Effector memory CD8-positive, alpha-beta T cell (primary cell): ENCODE measurements at regions not wholly inside any gene's neighbourhood (a gene's known extent, or its start where the extent isn't known, plus 50 kb on each side); places are given as distances from the start of the nearest gene placed in this dataset.

Experiments used
- ATAC-seq: fragments of 150-1000 bp; cut with Tn5 transposase; replicated peaks from 2 replicates; pipeline ENCODE4 v1.10.0; 2021; ENCODE audit warnings: mild to moderate bottlenecking, moderate library complexity
- DNase-seq, 3 experiments: peaks; one replicate each; pipeline ENCODE4 v3.0.0; 2021
- H3K27ac Mint-ChIP-seq, 2 donors: one replicate each; pipeline ENCODE4 v1.8.0; 2022; ENCODE audit warnings: mild to moderate bottlenecking in 2 of 2, mixed read lengths in 2 of 2, moderate library complexity in 2 of 2
- H3K27me3 Mint-ChIP-seq, 2 donors: one replicate each; pipeline ENCODE4 v1.8.0; 2022; ENCODE audit warnings: mixed read lengths in 2 of 2
- H3K36me3 Mint-ChIP-seq: one replicate; pipeline ENCODE4 v1.8.0; 2022; ENCODE audit warnings: mild to moderate bottlenecking, moderate library complexity, mixed read lengths; ENCODE audit not compliant: insufficient read depth
- H3K4me1 Mint-ChIP-seq, 2 donors: one replicate each; pipeline ENCODE4 v1.8.0; 2022; ENCODE audit warnings: low read depth in 2 of 2, mixed read lengths in 2 of 2
- H3K4me3 Mint-ChIP-seq, 2 donors: one replicate each; pipeline ENCODE4 v1.8.0; 2022; ENCODE audit warnings: mild to moderate bottlenecking in 2 of 2, mixed read lengths in 2 of 2, moderate library complexity in 2 of 2
- H3K9me3 Mint-ChIP-seq, 2 donors: one replicate each; pipeline ENCODE4 v1.8.0; 2022; ENCODE audit warnings: mixed read lengths in 2 of 2

DNA sequence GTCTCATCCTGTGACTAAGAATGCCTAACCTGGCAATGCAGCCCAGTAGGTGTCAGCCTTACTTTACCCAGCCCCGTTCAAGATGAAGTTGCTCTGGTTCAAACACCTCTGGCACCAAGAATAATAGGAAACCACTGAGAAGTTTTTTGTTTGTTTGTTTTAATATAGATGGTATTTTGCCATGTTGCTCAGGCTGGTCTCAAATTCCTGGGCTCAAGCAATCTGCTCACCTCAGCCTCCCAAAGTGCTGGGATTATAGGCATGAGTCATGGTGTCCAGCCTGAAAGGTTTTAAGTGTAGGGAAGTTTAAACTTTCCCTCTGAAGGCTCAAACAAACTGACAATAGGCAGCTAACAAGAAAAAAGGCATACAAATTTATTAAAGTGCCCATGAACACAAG, 51.2 kb upstream of the ABCC4 start:
- H3K27me3 Mint-ChIP-seq, result peaks cover 19 to 37% of the 10 kb centered on the region in 2 donors
- DNase-seq, result no peak

DNA sequence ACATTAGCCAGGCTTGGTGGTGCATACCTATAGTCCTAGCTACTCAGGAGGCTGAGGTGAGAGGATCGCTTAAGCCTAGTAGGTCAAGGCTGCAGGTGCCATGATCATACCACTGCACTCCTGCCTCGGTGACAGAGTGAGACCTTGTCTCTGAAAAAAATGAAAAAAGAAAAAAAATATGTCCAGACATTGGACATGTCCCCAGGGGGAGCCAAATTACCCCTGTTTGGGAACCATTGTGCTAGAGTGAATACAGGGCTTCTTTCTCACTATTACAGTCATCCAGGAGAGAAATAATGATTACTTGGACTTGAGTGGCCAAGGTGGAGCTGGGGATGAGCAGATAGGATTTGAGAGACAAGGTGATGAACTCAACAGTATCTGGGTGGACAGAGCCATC, 52.9 kb upstream of the ABCC4 start:
- H3K4me3 Mint-ChIP-seq, result no peak overlapping the region
- peaks cover 27 to 33% of the 10 kb centered on the region in 2 donors for H3K27me3 Mint-ChIP-seq
- H3K27ac Mint-ChIP-seq, result no peak overlapping the region
- no peak for ATAC-seq
- H3K4me1 Mint-ChIP-seq, result no peaks in the 10 kb centered on the region
- DNase-seq, result no peak
- H3K36me3 Mint-ChIP-seq, result peaks cover 7% of the 10 kb centered on the region
- H3K9me3 Mint-ChIP-seq, result no peaks in the 10 kb centered on the region

More for the DNA sequence above, 51.2 kb upstream of the ABCC4 start:
- no peaks in the 10 kb centered on the region for H3K4me1 Mint-ChIP-seq
- H3K36me3 Mint-ChIP-seq, result peaks cover 9% of the 10 kb centered on the region
- H3K27ac Mint-ChIP-seq, result no peak overlapping the region
- no peaks in the 10 kb centered on the region for H3K9me3 Mint-ChIP-seq
- H3K4me3 Mint-ChIP-seq, result no peak overlapping the region
- no peak for ATAC-seq

DNA sequence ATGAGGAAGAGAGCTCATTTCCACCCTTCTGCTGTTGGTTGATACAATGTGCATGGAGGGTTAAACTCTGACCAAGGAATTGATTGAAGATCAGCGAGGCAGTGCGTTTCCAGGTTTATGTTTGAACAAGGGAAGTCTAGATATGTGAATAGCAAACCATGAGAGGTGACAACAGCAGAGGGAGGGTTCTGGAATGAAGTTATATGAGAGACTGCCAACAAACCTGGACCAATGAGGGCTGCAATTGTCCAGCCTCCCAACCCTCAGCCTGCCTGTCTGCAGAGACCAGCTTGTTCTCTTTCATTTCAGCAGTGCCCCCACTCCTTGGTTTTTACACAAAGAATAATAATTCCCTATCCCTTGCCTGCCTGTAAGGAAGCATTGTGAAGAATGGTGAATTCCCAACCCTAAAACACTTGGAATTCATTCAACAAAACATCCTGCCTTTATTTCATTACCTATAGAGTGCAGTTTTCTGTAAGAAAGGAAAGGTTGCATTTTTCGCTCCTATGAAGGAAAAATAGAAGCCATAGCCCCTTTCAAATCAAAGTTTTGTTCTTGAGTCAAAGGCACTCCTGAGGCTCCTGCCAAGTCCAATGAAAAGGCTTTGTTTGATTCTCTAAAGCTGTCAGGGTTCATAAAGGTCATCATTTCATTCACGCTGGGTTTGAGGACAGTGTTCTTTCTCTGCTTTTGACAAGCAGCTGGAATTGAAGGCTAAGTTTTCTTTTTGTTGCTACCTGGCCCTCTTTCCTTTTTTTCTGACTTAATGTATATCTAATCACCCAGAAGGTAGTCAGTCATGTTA, 53.6 kb upstream of the ABCC4 start:
- ATAC-seq, result no peak
- H3K4me1 Mint-ChIP-seq, result no peaks in the 10 kb centered on the region
- no peak overlapping the region for H3K4me3 Mint-ChIP-seq
- H3K27me3 Mint-ChIP-seq, result peaks cover 33 to 39% of the 10 kb centered on the region in 2 donors
- H3K9me3 Mint-ChIP-seq, result no peaks in the 10 kb centered on the region
- no peak overlapping the region for H3K27ac Mint-ChIP-seq
- H3K36me3 Mint-ChIP-seq, result peaks cover 7% of the 10 kb centered on the region
- DNase-seq, result no peak

DNA sequence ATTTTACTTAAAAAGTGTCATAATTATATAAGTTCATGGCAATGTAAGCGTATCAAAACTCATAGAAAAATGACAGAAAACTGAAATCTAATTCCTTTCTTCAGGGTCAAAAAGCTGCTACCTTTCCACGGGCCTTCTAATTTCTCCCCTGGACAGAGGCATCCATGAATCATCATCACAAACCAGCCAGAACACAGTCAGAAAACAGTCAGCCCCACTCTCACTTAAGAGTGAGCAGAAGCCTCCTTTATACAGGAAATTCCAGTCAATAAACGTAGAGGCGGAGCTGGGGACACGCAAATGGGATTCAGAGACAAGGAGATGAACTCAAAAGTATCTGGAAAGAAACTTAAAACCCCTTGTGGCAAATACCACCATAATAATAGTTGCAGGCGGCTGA, 54.2 kb upstream of the ABCC4 start:
- Mint-ChIP-seq H3K36me3 (peaks cover 7% of the 10 kb centered on the region), H3K4me1 (no peaks in the 10 kb centered on the region), H3K9me3 (no peaks in the 10 kb centered on the region), H3K27ac (no peak overlapping the region), H3K27me3 (peaks cover 38 to 46% of the 10 kb centered on the region in 2 donors), H3K4me3 (no peak overlapping the region)
- DNase-seq, result no peak
- ATAC-seq, result no peak

DNA sequence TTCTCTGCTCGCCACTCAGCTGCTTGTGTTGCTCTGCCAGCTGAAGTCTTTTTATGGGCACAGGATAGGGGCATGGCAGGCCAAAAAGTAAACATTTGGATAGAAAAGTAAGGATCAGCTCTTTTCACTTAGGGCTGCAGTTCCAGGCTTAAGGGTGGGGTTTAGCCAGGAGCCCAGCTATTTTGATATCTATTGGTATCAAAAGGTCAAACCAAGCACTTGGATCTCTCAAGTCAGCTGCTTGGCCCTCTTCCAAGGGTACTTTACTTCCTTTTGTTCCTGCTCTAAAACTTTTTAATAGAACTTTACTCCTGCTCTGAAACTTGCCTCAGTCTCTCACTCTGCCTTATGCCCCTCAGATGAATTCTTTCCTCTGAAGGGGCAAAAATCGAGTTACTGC, 55.7 kb upstream of the ABCC4 start:
- DNase-seq, result no peak
- no peak overlapping the region for H3K27ac Mint-ChIP-seq
- peaks cover 4% of the 10 kb centered on the region for H3K36me3 Mint-ChIP-seq
- no peaks in the 10 kb centered on the region for H3K9me3 Mint-ChIP-seq
- no peaks in the 10 kb centered on the region for H3K4me1 Mint-ChIP-seq
- H3K4me3 Mint-ChIP-seq, result no peak overlapping the region
- ATAC-seq, result no peak
- H3K27me3 Mint-ChIP-seq, result peaks cover 36 to 51% of the 10 kb centered on the region in 2 donors

DNA sequence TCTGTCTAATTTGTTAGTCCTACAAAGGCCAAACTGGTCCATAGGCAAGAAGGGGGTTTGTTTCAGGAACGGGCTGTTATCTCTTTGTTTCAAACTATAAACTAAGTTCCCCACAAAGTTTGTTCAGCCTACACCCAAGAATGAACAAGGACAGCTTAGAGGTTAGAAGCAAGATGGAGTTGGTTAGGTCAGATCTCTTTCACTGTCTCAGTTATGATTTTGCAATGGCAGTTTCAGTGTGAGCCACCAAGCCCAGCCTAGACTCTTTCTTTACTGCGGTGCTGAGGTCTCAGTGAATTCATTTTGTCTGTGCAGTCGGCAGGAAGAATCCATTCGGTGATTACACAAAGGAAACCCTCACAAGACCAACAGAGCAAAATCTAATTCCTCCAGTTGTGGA, 56.6 kb upstream of the ABCC4 start:
- DNase-seq, result no peak
- Mint-ChIP-seq H3K27me3 (peaks cover 34 to 57% of the 10 kb centered on the region in 2 donors), H3K4me3 (no peak overlapping the region), H3K36me3 (peaks cover 4% of the 10 kb centered on the region), H3K4me1 (no peaks in the 10 kb centered on the region), H3K27ac (no peak overlapping the region), H3K9me3 (no peaks in the 10 kb centered on the region)
- ATAC-seq, result no peak

DNA sequence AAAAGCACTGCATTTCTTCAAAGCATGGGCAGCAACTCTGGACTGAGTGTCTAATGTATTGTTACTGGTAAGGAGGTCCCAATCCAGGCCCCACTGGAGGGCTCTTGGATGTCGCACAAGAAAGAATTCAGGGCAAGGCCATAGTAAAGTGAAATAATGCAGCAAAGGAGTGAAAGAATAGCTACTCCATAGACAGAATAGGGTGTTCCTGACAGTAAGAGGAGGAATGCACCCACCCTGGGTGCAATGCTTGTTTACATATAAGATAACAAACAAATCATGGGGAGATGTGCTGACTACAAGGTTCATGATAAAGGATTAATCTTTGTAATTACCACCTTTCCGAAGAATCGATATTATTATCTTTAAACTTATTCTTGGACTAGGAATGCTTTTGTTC, 58.8 kb upstream of the ABCC4 start:
- Mint-ChIP-seq H3K4me3 (no peak overlapping the region), H3K4me1 (no peaks in the 10 kb centered on the region), H3K36me3 (no peaks in the 10 kb centered on the region), H3K27me3 (peaks cover 34 to 51% of the 10 kb centered on the region in 2 donors), H3K27ac (no peak overlapping the region), H3K9me3 (no peaks in the 10 kb centered on the region)
- no peak for ATAC-seq
- no peak for DNase-seq

DNA sequence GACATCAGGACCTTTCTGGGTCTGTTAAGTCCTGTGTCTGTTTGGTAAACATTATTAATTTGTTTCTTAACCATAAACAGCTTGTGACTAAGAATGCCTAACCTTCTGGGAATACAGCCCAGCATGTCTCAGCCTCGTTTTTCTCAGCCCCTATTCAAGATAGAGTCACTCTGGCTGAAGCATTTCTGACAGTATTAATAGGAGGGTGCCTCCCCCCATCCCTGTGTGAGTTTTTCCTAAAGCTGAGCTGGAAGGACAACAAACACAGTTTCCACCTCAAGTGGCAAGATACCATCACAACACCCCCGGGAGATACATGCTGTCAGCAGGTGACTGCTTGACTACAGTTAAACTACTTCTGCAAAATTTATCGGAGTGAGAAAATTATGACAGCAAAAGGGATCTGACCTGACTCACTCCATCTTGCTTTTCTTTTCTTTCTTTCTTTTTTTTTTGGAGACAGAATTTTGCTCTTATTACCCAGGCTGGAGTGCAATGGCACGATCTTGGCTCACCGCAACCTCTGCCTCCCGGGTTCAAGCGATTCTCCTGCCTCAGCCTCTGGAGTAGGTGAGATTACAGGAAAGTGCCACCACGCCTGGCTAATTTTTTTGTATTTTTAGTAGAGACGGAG, 59.3 kb upstream of the ABCC4 start:
- Mint-ChIP-seq H3K36me3 (no peaks in the 10 kb centered on the region), H3K27me3 (peaks cover 34 to 51% of the 10 kb centered on the region in 2 donors), H3K4me3 (no peak overlapping the region), H3K27ac (no peak overlapping the region), H3K9me3 (no peaks in the 10 kb centered on the region), H3K4me1 (no peaks in the 10 kb centered on the region)
- ATAC-seq, result no peak
- no peak for DNase-seq

DNA sequence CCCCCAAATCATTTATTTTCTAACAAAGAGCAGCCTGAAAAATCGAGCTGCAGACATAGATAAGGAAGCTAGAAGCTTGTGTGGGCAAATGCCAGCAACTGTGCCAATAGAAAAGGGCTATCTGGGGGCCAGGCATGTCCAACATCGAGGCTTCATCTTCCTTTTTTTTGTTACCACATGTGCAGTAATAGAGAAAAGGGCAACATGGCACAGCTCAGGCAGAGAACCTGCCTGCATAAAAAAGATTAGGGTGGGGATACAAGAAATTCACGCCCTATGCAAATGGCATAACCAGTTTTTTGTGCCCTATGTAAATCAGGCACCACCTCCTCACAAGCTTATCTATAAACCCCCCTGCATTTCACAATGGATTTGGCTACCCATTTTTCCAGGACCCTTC, 60.4 kb upstream of the ABCC4 start:
- Mint-ChIP-seq H3K27ac (no peak overlapping the region), H3K9me3 (no peaks in the 10 kb centered on the region), H3K36me3 (no peaks in the 10 kb centered on the region), H3K4me1 (no peaks in the 10 kb centered on the region), H3K27me3 (peaks cover 34 to 46% of the 10 kb centered on the region in 2 donors), H3K4me3 (no peak overlapping the region)
- DNase-seq, result no peak
- no peak for ATAC-seq

DNA sequence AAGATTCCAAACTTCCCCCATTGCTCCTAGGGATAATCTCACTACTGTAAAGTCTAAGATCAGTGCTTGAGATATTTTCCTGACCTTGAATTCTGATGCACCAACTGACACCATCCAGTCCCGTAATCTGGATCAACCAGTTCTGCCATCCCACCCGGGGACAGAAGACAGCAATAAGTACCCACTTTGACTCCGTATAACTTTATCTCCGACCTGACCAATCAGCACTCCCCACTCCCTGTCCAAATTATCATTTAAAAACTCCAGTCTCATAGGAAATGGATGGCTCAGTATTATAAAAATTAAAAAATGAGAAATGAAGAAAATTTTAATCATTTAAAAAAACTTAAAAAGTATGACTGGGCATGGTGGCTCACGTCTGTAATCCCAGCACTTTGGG, 61.4 kb upstream of the ABCC4 start:
- Mint-ChIP-seq H3K27ac (no peak overlapping the region), H3K4me1 (no peaks in the 10 kb centered on the region), H3K36me3 (no peaks in the 10 kb centered on the region), H3K4me3 (no peak overlapping the region), H3K27me3 (peaks cover 28 to 36% of the 10 kb centered on the region in 2 donors), H3K9me3 (no peaks in the 10 kb centered on the region)
- ATAC-seq (no peak), DNase-seq (no peak)

DNA sequence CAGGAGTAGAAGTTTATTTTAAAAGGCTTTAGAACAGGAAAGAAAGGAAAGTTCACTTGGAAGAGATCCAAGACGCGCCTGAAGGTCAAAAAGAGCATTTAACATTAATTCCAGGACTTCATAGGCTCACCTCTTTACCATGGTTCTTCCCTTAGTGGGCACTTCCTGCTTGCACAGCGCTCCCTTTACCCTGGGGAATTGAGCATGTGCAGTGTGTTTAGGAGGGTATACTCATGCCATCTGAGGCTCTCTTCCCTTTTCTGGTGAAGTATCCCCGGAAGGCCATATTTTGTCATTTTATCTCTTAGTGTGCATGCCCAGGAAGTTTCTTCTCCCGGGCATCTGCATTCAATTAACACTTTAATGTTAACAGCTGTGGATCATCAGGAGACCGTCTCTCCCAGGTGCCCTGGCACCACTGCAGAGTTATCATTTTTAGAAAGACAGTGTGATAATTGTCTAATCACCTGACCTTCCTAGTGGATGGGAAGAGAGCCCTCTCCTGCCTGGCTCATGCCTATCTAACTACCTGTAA, 66.1 kb upstream of the ABCC4 start:
- H3K27me3 Mint-ChIP-seq, result peaks cover 9 to 14% of the 10 kb centered on the region in 2 donors
- ATAC-seq (no peak), DNase-seq (no peak)
- no peaks in the 10 kb centered on the region for H3K4me1 Mint-ChIP-seq
- H3K4me3 Mint-ChIP-seq, result no peak overlapping the region
- H3K9me3 Mint-ChIP-seq, result no peaks in the 10 kb centered on the region
- H3K27ac Mint-ChIP-seq, result no peak overlapping the region
- H3K36me3 Mint-ChIP-seq, result no peaks in the 10 kb centered on the region

DNA sequence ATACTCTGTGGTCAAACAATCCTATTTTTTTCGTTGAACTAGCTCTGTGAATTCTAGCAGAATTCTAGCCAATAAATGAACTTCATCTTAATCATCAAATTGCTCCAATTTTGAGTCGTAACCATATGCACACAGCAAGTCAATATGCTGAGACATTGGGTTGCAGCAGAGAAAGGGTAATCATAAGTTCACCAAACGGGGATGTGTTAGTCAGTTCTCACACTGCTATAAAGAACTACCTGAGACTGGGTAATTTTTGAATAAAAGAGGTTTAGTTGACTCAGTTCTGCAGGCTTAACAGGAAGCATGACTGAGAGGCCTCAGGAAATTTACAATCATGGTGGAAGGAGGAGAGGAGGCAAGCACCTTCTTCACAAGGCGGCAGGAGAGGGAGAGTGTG, 67.7 kb upstream of the ABCC4 start:
- H3K27me3 Mint-ChIP-seq, result peaks cover 9 to 11% of the 10 kb centered on the region in 2 donors
- DNase-seq (no peak), ATAC-seq (no peak)
- H3K27ac Mint-ChIP-seq, result no peak overlapping the region
- no peak overlapping the region for H3K4me3 Mint-ChIP-seq
- no peaks in the 10 kb centered on the region for H3K9me3 Mint-ChIP-seq
- H3K36me3 Mint-ChIP-seq, result no peaks in the 10 kb centered on the region
- H3K4me1 Mint-ChIP-seq, result no peaks in the 10 kb centered on the region

DNA sequence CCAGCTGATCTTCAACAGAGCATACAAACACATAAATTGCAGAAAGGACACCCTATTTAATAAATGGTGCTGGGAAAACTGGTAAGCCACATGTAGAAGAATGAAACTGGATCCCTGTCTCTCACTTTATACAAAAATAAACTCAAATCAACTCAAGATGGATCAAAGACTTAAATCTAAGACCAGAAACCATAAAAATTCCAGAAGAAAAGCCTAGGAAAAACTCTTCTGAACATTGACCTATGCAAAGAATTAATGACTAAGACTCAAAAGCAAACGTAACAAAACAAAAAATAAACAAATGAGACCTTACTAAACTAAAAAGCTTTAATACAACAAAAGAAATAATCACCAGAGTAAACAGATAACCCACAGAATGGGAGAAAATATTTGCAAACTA, 74.5 kb upstream of the ABCC4 start:
- DNase-seq, result no peak
- peaks cover 18 to 27% of the 10 kb centered on the region in 2 donors for H3K27me3 Mint-ChIP-seq
- peaks cover 0 to 4% of the 10 kb centered on the region in 2 donors for H3K4me1 Mint-ChIP-seq
- no peaks in the 10 kb centered on the region for H3K9me3 Mint-ChIP-seq
- H3K27ac Mint-ChIP-seq, result no peak overlapping the region
- H3K36me3 Mint-ChIP-seq, result no peaks in the 10 kb centered on the region
- ATAC-seq, result no peak
- H3K4me3 Mint-ChIP-seq, result no peak overlapping the region

DNA sequence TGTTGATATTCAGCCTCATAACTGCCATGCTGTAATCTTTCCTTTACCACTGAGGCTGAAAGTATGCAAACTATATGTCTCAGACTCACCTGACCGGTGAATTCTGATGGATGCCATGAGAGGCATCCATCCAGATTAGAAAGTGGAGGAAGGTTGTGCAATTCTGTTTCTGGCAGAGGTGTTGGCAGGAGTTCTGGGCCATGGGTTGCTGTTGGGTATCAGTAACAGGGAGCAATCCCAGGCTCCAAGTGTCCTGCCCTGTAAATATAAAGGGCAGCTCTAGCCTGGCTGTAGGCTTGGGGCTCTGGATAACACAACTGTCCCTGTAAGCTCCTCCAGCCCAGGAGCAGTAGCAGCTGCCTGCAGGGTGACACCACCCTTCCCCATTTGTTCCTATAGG, 77.4 kb upstream of the ABCC4 start:
- Mint-ChIP-seq H3K9me3 (no peaks in the 10 kb centered on the region), H3K36me3 (no peaks in the 10 kb centered on the region), H3K27ac (no peak overlapping the region), H3K27me3 (peaks cover 24 to 27% of the 10 kb centered on the region in 2 donors), H3K4me3 (no peak overlapping the region), H3K4me1 (peaks cover 0 to 5% of the 10 kb centered on the region in 2 donors)
- DNase-seq, result no peak
- ATAC-seq, result no peak
